ENCODE measurements at regions not wholly inside any gene's neighbourhood (a gene's known extent, or its start where the extent isn't known, plus 50 kb on each side); places are given as distances from the start of the nearest gene placed in this dataset.
A peak's percentile ranks its signal among the peaks of the same experiment; 100 is the strongest.

DNA sequence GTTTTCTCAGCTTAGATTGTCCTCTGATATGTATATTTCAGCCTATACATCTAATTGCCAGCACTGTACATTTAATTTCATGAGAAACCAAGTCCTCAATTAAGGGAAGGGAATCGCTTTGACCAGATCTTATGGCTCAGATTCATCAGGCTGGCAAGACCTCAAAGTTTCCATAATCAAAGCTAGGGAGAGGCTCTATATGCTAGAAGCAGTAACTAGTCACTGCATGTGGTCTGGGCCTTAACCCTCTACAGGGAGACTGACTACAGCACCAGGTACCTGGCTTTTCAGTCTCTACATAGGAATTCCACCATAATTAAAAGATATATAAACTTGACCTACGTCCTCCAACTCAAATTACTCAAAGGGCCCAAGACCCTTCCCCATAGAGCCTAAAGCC is 97.4 kb upstream of the JAZF1 start:
- FAIRE-seq (no peak), DNase-seq (ENCODE audit: low read depth in 1 of 2, low spot score in 2 of 2) (no peak)
- Histone ChIP-seq H3K4ac (replicated peaks; ENCODE audit: insufficient read length, low read depth, low read length) (no peak overlapping the region), H2AFZ (ENCODE audit: low read length) (no peak overlapping the region), H2BK5ac (ENCODE audit: low read depth, low read length) (no peak overlapping the region), H2BK20ac (ENCODE audit: low read length) (no peak overlapping the region), H3K36me3 (ENCODE audit: control insufficient read depth in 2 of 4, insufficient read depth in 4 of 4, low read length in 3 of 4) (no peaks in the 10 kb centered on the region), H4K5ac (ENCODE audit: insufficient read length, low read depth, low read length) (no peak overlapping the region), H3K27ac (ENCODE audit: low read depth, low read length) (no peak overlapping the region), H3K4me3 (ENCODE audit: extremely low read depth in 1 of 4, insufficient read depth in 2 of 4, low read depth in 3 of 4, low read length in 4 of 4) (no peak overlapping the region), H3K56ac (replicated peaks; ENCODE audit: insufficient read length, low read depth, low read length) (no peak overlapping the region), H2AK5ac (ENCODE audit: low read depth, low read length) (no peak overlapping the region), H4K91ac (replicated peaks; ENCODE audit: insufficient read length, low read length) (no peak overlapping the region), H3K18ac (ENCODE audit: extremely low read depth, low read length) (no peak overlapping the region), H2BK120ac (replicated peaks; ENCODE audit: low read depth, low read length) (no peak overlapping the region), H2BK15ac (ENCODE audit: low read length) (no peak overlapping the region), H3K9ac (replicated peaks in 1 of 4; ENCODE audit: extremely low read depth in 1 of 4, low read depth in 3 of 4, low read length in 3 of 4) (no peak overlapping the region), H3K4me1 (replicated peaks in 1 of 4; ENCODE audit: control insufficient read depth in 3 of 4, insufficient read depth in 4 of 4, low read length in 3 of 4) (no peaks in the 10 kb centered on the region), H3K4me2 (ENCODE audit: insufficient read depth in 1 of 2, low read depth in 2 of 2, low read length in 2 of 2) (no peak overlapping the region), H3K79me1 (ENCODE audit: low read depth, low read length) (no peaks in the 10 kb centered on the region), H3K23me2 (ENCODE audit: low read depth, low read length) (no peaks in the 10 kb centered on the region; the same call in 1 of the 2 replicates), H3K14ac (ENCODE audit: insufficient read length) (no peak overlapping the region), H3K23ac (ENCODE audit: insufficient read length) (no peak overlapping the region), H4K8ac (ENCODE audit: extremely low read depth, insufficient read depth, low read length) (no peak overlapping the region), H3K79me2 (ENCODE audit: control insufficient read depth in 1 of 2, insufficient read depth in 2 of 2, low read length in 2 of 2) (no peaks in the 10 kb centered on the region), H2BK12ac (ENCODE audit: low read depth, low read length) (peak overlapping the region; percentile 45; the same call in 1 of the 2 replicates), H3K27me3 (replicated peaks in 1 of 4; ENCODE audit: control insufficient read depth in 3 of 4, extremely low read depth in 1 of 4, insufficient read depth in 3 of 4, low read length in 3 of 4) (no peaks in the 10 kb centered on the region), H4K20me1 (replicated peaks in 1 of 2; ENCODE audit: control insufficient read depth in 1 of 2, insufficient read depth in 2 of 2, low read length in 2 of 2) (no peaks in the 10 kb centered on the region), H3K9me3 (ENCODE audit: insufficient read depth in 2 of 2, low read depth in 1 of 2, low read length in 1 of 2) (peaks cover 0 to 5% of the 10 kb centered on the region in 2 experiments; a peak in 1 of 4 replicates)
- POLR2A ChIA-PET (ENCODE audit: partially characterized antibody), result no interaction called here
- TF ChIP-seq EGR1 (IDR thresholded peaks at IDR 0.05; ENCODE audit: borderline replicate concordance, low read depth, low read length), result no peak
- no peak for TF ChIP-seq YY1 (IDR thresholded peaks at IDR 0.05; ENCODE audit: low read depth, low read length)
- TF ChIP-seq RAD21 (IDR thresholded peaks at IDR 0.05 in 1 of 2, conservative IDR thresholded peaks at IDR 0.05 in 1 of 2; ENCODE audit: low read depth in 2 of 2, low read length in 2 of 2), result no peak
- TF ChIP-seq BRCA1 (IDR thresholded peaks at IDR 0.05; ENCODE audit: low read depth, low read length), result no peak
- TF ChIP-seq RNF2 (IDR thresholded peaks at IDR 0.05; ENCODE audit: borderline replicate concordance, low read depth, low read length, missing control alignments, poor library complexity, severe bottlenecking), result no peak
- TF ChIP-seq TAF7 (optimal IDR thresholded peaks at IDR 0.05; ENCODE audit: borderline replicate concordance, low read depth, low read length), result no peak
- CTCF ChIA-PET (ENCODE audit: partially characterized antibody), result no interaction called here
- WGBS, 2 experiments (ENCODE audit: extremely low coverage in 1 of 2, insufficient coverage in 1 of 2, insufficient read length in 1 of 2, insufficient replicate concordance in 2 of 2, low coverage in 1 of 2, low lambda C conversion rate in 2 of 2, missing lambda C conversion rate in 1 of 2), result 86% methylated on average over 2 of the region's 2 CpGs; no CpG with 5 or more reads in 1 of the 2 experiments

Data from H1 (cell line).